DMS153 treated with DMSO at 0.1 percent for 48 hours (cell line): ENCODE measurements at regions not wholly inside any gene's neighbourhood (a gene's known extent, or its start where the extent isn't known, plus 50 kb on each side); places are given as distances from the start of the nearest gene placed in this dataset.

ENCODE experiments used
- DNase-seq: peaks from one replicate; lab custom pipeline; 2025; ENCODE audit not compliant: unreplicated experiment; lab: John Stamatoyannopoulos, UW

DNA sequence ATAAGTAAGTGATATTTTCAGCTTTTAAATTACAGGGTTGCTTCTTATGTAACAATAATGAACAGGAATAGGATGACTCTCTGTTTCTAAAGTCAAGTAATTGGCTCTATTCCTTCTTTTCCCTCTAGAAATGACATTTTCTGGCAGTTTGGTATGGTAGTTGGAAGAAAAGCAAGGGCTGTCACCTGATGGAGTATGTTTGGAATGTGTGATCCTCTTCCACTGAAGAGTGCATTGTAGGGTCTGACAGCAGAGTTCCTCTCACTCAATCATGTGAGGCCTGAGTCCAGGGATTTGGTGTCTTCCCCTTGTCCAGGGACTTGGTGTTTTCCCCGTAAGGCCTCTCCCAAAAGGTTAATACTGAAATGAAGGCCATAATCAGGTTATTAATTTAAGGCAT lies 233.8 kb upstream of the FBXL7 start:
- DNase-seq = no peak

DNA sequence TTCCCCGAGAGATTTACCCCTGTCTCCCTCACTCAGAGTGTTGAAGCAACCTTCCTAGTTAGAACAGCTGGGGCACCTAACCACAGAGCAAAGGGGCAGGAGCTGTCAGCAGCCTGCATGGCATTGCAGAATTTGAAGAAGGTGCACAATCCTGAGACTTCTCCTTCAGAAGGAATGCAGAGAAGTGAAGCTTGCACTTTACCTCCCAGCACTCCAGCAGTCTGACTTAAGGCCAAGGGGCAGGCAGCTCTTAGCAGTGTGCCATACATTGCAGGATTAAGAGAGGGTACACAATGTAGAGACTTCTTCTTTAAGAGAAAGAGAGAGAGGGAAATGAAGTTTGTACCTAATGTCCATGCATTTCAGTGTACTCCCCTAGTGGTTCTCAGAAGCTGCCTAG lies 236.0 kb upstream of the FBXL7 start:
- no peak for DNase-seq

DNA sequence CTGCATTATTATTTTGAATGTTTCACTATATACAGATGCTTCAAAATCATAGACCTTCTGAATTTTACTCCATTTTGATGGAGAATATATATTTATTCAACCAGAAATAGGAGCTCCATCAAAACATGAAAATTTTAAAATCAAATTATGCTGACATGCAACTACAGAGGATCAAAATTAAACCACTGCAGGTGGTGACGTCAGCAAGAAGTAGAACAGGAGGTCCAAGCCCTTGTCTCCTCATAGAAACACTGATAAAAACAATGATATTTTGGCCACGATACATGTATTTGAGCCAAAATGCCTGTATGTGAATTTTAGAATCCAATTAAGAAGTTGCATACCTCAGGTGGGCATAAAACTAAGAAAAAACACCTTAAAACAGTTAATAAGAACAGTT lies 236.6 kb upstream of the FBXL7 start:
- no peak for DNase-seq

DNA sequence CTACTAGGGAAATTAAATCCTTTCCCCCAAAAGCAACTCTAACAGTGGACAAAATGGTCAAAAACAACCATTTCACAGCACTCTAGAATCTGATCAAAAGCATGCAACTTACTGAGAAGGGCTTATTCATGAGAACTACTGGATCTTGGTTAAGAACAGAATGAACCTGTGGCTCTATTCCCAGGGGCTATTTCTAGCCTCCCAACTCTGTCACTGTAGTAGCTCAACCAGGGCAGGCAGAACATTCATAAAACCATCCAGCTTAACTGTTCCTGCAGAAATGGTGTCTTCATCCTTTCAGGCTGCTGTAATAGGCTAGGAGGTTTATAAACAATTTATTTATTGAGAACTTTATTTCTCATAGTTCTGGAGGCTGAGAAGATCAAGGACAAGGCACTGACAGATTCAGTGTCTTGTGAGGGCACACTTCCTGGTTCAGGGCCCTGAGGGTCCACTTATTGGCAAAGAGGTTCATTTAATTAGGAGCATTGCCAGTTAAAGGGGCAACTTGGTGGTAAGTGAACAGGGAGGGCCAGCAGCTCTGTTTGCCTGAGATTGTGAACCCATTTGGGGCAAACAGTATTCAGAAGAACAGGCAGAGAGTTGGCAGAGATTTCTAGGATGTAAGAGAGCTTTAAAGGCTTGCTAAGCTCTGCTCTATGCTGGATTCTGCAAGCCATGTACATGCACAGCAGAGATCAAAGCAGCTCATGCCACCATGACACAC lies 238.5 kb upstream of the FBXL7 start:
- no peak for DNase-seq

DNA sequence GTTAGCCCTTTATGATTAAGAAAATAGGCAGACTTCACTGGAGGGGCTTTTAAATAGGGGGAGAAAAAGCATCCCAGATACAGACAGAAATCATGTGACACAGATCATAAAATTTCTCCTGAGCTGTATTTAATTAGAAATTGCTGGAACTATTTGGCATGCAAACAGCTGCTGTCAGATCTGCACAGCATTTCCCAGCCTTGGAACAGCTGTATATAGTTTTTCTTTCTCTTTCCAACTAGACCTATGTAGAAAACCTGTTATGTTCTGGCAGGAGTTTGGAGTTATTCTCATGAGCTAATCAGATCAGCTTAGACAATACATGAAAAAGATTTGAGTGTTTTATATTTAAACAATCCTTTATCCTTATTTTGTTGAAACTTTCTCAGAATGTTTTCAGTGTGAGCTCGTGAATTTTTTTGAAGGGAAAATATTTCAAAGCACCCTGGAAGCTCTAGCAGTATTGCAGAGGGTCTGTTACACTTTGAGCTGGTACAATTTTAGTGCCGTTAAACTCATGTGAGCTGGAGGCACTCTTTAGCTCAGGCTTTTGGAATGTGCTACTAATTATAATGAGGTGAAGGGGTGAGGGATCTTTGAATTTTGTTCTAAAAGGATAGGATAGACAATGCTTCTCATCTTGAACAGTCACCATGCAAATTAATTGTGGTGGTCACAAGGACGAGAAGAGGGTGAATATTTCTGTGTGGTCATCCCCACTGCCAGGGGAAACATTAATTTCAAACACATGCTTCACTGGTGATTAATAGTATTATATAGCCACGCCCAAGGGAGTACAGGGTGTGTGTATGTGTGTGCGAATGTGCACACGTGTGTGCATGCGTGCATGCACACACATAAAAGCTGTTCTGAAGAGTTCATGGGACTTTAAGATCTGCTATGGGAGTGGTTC lies 239.4 kb upstream of the FBXL7 start:
- no peak for DNase-seq

DNA sequence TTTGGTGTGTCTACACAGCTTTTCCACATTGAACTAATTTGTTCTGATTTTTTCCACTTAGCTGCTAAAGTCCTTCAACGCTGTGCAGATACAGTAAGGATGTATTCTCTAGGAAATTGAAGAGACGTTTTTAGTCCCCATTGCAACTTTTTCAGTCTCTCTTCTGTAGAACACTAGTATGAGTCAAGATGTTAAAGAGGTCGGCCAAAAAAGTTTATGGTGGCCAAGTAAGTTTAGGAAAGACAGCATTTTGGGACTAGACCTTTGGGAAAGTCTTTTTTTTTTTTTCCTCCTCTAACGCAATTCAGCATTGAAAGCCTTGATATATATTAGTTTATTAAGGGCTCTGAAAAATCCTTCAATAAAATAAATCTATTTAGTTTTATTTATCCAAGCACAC lies 243.5 kb upstream of the FBXL7 start:
- no peak for DNase-seq

DNA sequence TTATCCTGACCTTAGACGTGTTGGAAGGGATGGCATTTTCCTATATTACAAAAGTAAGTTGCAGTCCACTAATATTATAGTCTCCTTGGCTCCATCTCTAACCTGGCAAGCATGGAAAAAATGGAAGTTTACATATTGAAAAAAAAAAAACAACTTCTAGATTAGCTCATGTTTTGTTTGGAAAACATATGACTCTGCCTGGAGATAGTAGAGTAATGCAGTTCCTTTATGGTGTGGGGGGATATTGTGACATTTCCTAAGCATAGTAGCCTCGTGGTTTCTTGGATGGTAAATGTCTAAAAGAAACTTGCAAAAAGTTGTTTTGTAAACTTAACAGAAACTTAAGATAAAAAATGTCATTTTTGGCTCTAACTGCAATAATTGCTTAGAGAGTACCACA lies 244.4 kb upstream of the FBXL7 start:
- no peak for DNase-seq

DNA sequence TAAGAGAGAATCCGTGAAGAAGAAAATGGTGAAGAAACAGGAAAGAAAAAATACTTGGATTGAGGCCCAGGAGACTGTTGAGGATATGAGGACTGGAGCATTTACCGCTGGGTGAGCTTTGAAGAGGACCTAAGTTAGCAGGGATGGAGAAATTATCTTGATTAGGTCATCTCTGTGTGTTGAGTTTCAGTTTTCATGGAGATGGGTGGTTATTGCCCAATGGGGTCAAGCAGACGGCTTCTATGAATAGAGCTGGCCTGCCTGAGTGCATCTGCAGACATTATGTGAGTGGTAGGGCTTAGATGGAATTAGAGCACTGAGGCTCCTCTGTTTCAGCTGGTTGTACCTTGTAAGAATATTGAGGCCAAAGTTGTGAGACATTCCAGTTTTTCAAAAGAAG lies 245.4 kb upstream of the FBXL7 start:
- no peak for DNase-seq

DNA sequence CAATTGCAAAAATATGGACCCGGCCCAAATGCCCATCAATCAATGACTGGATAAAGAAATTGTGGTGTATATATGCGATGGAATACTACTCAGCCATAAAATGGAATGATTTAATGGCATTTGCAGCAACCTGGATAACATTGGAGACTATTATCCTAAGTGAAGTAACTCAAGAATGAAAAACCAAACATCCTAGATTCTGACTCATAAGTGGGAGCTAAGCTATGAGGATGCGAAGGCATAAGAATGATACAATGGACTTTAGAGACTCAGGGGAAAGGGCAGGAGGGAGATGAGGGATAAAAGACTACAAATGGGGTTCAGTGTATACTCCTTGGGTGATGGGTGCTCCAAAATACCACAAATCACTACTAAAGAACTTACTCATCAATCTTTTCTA lies 247.6 kb upstream of the FBXL7 start:
- DNase-seq = no peak

DNA sequence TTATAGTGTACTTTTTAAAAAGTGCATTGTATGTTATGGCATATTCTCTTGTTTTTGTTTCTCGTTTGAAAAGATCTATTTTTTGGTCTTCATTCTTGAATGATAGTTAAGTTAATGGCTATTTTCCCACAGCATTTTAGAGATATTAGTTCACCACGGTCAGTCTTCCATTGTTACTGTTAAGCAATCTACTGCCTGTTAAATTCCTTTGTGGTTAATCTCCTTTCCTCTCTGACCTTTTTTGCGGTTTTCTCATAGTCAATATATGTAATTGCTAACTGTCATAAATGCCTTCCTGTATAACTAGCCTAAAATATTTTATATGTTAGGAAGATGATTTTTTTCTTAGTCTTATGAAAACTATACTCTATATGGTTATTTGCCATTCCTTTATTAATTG lies 250.8 kb upstream of the FBXL7 start:
- no peak for DNase-seq

DNA sequence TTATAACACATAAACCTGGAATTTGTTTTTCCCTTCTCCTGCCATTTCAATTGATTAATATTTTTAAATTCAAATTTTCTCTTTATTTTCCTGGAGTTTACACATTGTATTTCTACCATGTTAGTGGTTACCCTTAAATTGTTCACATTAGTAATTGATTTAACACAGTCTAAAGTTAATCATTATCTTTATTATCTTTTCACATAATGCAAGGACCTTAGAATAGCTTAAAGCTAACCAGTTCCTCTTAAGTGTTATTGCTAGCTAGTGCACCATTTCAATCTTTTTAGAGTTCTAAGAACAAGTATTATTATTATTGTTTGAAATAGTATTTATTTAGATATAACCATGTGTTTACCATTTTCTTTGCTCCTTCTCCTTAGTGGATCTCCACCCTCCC lies 251.2 kb upstream of the FBXL7 start:
- DNase-seq = no peak

DNA sequence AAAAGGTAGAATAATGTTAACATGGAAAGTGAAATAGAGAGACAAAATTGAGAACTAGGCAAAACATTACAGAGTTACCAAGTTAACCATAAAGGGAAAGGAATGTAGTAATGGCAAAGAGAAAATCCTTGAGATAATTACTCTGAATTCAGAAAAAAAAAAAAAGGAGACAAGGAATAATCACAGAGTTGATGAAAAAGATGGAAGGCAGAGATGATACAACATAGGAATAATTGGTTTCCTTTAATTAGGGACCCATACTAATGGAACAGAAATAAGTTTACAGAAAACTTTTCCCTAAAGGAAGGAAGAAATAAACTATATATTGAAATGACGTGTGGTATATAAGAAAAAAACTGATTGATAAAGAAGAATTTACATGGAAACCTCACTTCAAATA lies 254.1 kb upstream of the FBXL7 start:
- DNase-seq = no peak

DNA sequence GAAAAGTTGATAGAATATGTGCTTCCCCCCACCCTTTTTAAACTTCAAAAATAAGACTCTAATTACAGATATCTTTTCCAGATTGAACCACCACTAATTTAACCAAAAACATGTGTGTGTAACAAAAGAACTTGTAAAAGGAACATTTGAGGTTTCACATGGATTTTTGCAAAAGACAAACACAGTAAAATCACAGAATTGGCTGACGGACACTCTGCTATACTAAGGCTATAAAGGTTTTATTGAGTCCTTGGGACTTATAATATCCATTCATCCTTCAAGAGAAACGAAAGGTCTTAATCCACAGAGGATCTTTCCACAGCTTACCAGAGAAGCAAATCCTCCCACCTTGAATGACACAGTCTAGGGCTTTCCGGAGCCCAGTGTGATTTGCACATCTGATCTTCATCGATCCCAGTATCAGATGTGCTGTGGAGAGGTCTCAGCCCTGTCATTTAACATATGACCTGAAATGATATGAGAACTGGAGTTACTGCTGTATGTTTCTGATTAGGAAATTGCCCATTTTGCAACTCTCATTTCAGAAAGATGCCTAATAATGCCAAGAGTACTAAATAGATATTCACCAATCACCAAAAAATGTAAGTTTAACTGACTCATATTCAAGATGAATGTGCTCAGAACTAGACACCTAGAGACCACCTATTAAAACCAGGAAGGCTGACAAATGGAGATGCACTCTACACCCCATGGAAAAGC lies 256.5 kb upstream of the FBXL7 start:
- no peak for DNase-seq

DNA sequence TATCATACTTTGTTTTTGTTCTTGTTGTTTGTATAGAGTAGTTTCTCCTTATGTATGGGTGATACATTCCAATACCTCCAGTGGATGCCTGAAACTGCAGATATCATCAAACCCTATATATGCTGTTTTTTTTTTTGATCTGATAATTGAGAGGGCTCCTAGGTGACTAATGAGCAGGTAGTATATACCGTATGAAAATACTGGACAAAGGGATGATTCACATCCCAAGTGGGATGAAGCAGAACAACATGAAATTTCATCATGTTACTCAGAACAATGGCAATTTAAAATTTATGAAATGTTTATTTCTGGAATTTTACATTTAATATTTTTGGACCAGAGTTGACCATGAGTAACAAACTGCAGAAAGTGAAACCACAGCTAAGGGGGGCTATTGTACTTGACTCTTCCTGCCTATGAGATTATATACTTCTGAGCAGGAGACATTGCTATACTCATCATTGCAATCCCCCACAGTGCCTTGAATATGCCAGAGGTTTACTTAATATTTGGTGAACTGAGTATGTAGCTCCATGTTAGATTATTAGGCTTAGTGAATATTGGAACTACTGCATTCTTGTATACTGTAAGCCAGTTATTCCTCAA lies 258.7 kb upstream of the FBXL7 start:
- no peak for DNase-seq

DNA sequence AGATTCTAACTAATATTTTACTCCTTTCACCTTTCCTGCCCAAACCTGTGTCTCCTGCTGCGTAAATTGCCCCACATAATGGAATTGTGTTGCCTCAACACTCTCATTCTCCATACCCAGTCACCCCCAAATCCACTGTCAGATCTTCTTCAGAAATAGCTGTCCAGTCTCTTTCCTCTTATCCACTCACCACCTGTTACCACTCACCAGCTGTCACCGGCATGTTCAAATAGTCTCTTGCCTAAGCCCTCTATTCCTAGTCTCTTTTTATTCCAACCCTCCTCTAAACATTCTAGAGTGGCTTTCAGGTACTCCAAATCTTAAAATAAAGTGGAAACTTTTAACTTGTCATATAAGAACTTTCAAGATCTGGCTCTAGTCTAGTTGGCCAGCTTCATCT lies 262.0 kb upstream of the FBXL7 start:
- DNase-seq = no peak

DNA sequence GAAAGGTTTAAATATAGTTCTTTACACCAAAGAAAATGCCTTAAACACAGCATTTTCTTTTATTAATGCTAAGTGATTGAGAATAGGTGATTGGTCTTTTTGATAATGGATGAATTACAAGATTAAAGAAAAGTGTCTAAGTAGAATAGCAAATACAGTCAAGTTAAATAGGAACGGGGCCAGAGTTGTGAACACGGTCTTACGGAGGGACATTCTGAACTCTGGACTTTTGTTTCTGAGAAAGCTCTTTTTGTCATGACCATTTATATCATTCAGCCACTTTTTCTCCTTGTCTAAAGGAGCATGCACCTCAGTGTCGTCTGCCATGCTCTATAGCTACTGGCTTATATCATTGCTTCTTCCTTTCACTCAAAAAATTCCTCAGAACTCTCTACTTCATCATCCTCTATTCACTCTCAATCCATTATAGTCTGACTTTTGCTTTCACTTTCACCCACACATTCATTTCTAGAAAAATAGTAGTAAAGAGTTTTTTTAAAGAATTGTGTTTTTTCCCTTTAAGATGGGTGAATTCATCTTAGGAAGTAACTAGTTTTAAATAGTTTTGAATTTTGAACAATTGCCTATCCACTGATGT lies 263.0 kb upstream of the FBXL7 start:
- no peak for DNase-seq

DNA sequence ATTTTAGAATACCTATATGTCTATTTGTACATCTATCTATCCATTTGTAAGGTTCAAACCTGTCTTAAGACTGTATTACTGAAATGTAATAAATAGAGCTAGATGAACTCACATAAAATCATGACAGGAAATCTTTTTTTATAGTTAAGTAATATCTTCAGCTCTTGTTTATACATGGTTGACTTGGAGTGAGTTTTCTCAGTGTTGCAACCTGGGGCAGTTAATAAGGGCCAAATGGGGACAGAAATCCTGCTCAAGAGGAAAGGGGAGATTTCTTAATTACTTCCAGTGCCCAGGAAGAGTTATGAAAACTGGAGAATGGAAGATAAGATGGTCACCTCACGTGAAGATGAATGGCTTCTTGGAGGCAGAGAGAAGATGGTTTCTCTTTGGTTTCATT lies 265.1 kb upstream of the FBXL7 start:
- DNase-seq = no peak

DNA sequence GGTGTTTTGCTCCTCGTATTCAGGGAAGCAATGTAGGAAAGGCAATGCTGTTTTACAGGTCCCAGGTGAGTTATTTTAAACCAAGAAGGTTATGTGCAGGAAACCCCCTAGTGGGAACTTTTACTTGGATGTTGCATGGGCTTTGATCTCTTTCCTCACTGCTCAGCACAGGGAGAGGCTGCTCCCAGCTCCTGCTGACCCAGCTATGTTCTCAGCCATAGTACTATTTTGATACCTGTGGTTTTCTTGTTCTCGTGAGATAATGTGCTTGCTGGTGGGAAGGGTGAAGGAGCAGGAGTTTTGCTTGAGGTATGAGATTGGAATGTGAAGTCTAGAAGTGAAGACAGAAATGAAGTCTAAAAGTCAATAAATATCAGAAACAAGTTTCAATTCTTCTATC lies 265.6 kb upstream of the FBXL7 start:
- DNase-seq = no peak

DNA sequence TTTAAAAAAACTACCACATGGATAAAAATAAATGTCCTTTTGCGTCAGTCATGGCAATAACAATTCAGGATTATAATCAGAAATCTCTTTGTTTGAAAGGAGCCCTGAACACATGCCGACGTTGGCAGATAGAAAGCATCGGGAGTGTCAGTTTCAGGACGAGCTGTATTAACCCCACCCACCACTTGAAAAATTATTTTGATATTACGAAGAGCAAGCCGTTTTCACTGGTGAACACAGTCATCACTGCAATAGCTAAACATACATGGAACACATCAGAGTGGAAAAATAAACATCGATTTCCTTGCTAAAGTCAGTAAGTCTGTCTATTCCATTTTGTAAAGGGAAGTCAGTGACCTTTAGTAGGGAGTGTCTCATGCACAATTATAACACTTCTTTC lies 266.4 kb upstream of the FBXL7 start:
- DNase-seq = no peak

DNA sequence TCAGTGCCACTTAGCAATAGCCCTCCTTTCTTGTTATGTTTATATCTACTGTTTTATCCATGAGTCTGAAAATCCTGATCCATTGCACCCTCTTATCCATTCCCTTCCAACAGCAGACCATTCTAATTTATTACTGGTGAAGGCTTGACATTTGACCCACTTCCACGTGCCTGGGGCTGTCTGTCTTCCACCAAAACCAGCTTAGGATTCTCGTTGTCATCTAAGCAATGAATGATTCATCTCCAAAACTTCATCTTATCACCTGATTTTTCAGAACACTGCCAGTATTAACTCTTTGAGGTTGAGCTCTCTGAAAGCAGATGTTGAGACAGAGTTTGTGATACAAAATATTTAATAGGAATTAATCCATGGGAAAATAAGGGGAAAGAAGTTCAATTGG lies 277.8 kb upstream of the FBXL7 start:
- no peak for DNase-seq

DNA sequence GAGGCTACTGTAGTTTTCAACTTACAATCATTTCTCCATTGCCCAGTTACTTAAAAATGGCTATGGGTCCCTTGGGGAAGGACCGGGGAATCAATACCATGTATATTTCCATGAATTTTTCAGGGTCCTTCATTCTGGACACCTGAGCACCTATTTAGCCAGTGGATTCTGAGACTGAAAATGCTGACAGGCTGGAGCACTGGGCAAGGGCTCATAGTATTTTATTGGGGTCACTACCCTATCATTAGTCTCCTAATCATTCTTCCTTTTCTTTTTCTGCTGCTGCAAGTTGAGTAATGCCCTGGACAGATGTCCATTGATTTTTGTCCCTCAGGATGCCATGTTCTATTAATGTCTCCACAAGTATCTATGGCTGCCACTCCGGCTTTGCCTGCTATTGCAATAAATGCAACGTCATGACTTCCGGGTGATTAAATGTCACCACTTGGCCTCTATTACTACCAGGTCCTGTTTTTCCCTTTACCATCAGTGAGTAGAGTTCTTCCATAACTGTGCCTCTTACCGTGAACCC lies 279.3 kb upstream of the FBXL7 start:
- DNase-seq = no peak
